Testis (tissue), 2 donors: ENCODE measurements at regions not wholly inside any gene's neighbourhood (a gene's known extent, or its start where the extent isn't known, plus 50 kb on each side); places are given as distances from the start of the nearest gene placed in this dataset.

Experiments
- DNase-seq: peaks from one replicate; pipeline ENCODE4 v3.0.0-alpha.2; 2019
- H3K27ac ChIP-seq, 2 donors: fragments of 200-600 bp; sonication (generic); one replicate each; pipeline ENCODE4 v1.5.1; 2019
- H3K27me3 ChIP-seq: fragments of 200-600 bp; sonication (generic); one replicate; pipeline ENCODE4 v1.5.1; 2019
- H3K36me3 ChIP-seq: fragments of 200-600 bp; sonication (generic); one replicate; pipeline ENCODE4 v1.5.1; 2017; ENCODE audit warnings: low read depth; ENCODE audit errors: missing control alignments
- H3K4me1 ChIP-seq: fragments of 200-600 bp; sonication (generic); one replicate; pipeline ENCODE4 v1.5.1; 2019
- H3K4me3 ChIP-seq, 2 donors: fragments of 200-600 bp; sonication (generic); one replicate each; pipeline ENCODE4 v1.5.1; 2017 to 2019
- H3K9me3 ChIP-seq: fragments of 200-600 bp; sonication (generic); one replicate; pipeline ENCODE4 v1.5.1; 2017
- CTCF ChIP-seq, 3 experiments: fragments of 450-650 bp in 2 of 3; fragments of 200-600 bp in 1 of 3; sonication (generic) in 1 of 3; IDR thresholded peaks; one replicate each; pipeline ENCODE4 v1.5.1; 2016 to 2019; ENCODE audit warnings: antibody characterized with exemption in 3 of 3, mild to moderate bottlenecking in 2 of 3, moderate library complexity in 1 of 3
- POLR2A ChIP-seq: fragments of 450-650 bp; IDR thresholded peaks from one replicate; pipeline ENCODE4 v1.6.1; 2017; ENCODE audit warnings: antibody characterized with exemption, mild to moderate bottlenecking, moderate library complexity
- WGBS, 2 donors: methylation state at CpG; one replicate each; pipeline ENCODE4 v1.1.5; 2018; 5-methylcytosine and 5-hydroxymethylcytosine counted together
- intact Hi-C: fragments of 100-400 bp; cut with DNase I; formaldehyde crosslinking; loops from one replicate; pipeline ENCODE4 v1.15.1; 2023; ENCODE audit warnings: low total_unique reads

- Histone ChIP-seq H3K4me1 (peaks cover 7% of the 10 kb centered on the region), H3K9me3 (no peaks in the 10 kb centered on the region), H3K36me3 (no peaks in the 10 kb centered on the region), H3K4me3 (no peak overlapping the region), H3K27ac (no peak overlapping the region), H3K27me3 (no peaks in the 10 kb centered on the region)
- intact Hi-C loops: no loop called here
- WGBS, 2 donors: 87 to 96% methylated on average over 4 of the region's 4 CpGs
- no peak for TF ChIP-seq CTCF (IDR thresholded peaks at IDR 0.05)
- TF ChIP-seq POLR2A: no peak
- DNase-seq: no peak
Observed at GRCh38 chr6:11284996-11285395, 52.5 kb upstream of the NEDD9 start.

DNA sequence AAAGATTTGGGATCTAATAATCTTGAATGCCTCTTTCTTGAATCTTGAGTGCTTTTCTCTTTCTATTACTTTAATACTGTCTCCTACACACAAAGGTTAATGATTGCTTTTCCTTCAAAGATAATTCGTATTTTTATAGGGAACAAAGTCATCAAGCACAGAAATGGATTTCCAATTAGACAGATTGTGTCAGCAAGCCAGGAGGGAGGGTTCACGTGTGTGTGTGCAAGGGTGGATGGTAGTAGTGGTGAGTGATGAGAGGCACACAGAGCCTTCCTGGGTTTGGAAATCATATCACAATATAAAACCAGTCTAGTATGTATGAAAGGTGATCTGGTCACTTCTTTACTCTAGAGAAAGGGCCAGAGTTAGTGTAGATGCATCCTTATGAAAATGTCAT, 51.2 kb upstream of the NEDD9 start:
- Histone ChIP-seq H3K27me3 (no peaks in the 10 kb centered on the region), H3K4me3 (no peak overlapping the region), H3K4me1 (peaks cover 13% of the 10 kb centered on the region), H3K9me3 (no peaks in the 10 kb centered on the region), H3K36me3 (no peaks in the 10 kb centered on the region), H3K27ac (no peak overlapping the region)
- intact Hi-C loops: no loop called here
- no peak for DNase-seq
- TF ChIP-seq POLR2A (no peak), CTCF (IDR thresholded peaks at IDR 0.05) (no peak)
- 76 to 83% methylated on average over 2 of the region's 2 CpGs for WGBS, 2 donors

DNA sequence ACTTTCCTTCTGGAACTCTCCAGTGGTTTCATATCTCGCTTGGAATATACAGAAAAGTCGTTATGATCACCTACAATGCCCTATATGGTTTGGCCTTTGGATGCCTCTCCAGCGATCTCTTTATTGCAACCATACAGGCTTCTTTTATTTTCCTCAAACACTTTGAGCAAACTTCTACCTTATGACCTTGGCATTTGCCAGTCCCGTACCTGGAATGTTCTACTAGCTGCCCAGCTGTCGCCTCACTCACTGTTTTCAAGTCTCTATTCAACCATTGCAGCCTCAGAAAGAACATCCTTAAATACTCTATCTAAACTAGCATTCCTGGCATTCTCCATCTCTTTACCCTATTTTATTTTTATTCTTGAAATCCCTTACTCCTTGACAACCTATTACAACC, 50.4 kb upstream of the NEDD9 start:
- TF ChIP-seq POLR2A (no peak), CTCF (IDR thresholded peaks at IDR 0.05) (no peak)
- DNase-seq: no peak
- Histone ChIP-seq H3K4me3 (no peak overlapping the region), H3K27me3 (no peaks in the 10 kb centered on the region), H3K9me3 (no peaks in the 10 kb centered on the region), H3K4me1 (peaks cover 17% of the 10 kb centered on the region), H3K27ac (no peak overlapping the region), H3K36me3 (no peaks in the 10 kb centered on the region)
- intact Hi-C loops: no loop called here
- WGBS, 2 donors: 88 to 94% methylated on average over 5 of the region's 5 CpGs
